GM18519 (cell line): ENCODE measurements at regions not wholly inside any gene's neighbourhood (a gene's known extent, or its start where the extent isn't known, plus 50 kb on each side); places are given as distances from the start of the nearest gene placed in this dataset.
A peak's percentile ranks its signal among the peaks of the same experiment; 100 is the strongest.

Experiments
- ATAC-seq: cut with Tn5 transposase; IDR thresholded peaks from one replicate; pipeline ENCODE4 v1.9.1; 2021; ENCODE audit warnings: mild to moderate bottlenecking, moderate library complexity; ENCODE audit not compliant: unreplicated experiment, low FRiP score

- ATAC-seq = no peak
These were observed 662.8 kb downstream of the PTPRC start for GRCh38 chr1:199301472-199302217.

- ATAC-seq = no peak
These were observed 663.7 kb downstream of the PTPRC start for GRCh38 chr1:199302554-199302953.

DNA sequence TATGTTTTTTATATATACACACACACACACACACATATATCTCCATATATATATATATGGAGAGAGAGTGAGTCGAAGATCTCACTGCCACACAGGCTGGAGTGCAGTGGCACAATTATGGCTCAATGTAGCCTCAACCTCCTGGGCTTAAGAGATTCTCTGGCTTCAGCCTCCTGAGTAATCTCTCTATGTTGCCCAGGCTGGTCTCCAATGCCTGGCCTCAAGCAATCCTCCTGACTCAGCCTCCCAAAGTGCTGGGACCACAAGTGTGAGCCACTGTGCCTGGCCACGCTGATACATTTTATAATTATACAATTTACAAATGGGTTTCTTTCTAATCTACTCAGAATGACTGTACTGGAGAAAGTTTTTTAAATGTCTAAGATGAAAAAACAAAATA, 664.2 kb downstream of the PTPRC start:
- ATAC-seq = no peak

DNA sequence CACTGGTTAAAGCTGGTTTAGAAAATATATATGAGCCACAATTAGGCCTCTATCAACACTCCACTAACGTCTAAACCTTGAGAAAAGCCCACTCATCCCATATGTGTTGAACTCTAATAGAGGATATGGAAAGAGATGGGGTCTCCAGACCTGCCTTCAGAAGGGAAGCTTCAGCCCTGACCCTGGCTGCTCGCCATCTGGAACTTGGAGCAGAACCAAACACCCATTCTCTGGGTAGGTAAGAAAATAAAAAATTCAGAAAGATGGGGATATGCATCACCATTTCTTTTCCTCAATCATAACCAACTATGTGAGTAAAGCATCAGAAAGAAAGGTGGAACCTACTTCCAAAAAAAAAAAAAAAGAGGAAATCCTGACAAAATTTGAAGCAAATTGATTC, 666.2 kb downstream of the PTPRC start:
- ATAC-seq = no peak

- no peak for ATAC-seq
These were observed 668.8 kb downstream of the PTPRC start for GRCh38 chr1:199307496-199308264.

DNA sequence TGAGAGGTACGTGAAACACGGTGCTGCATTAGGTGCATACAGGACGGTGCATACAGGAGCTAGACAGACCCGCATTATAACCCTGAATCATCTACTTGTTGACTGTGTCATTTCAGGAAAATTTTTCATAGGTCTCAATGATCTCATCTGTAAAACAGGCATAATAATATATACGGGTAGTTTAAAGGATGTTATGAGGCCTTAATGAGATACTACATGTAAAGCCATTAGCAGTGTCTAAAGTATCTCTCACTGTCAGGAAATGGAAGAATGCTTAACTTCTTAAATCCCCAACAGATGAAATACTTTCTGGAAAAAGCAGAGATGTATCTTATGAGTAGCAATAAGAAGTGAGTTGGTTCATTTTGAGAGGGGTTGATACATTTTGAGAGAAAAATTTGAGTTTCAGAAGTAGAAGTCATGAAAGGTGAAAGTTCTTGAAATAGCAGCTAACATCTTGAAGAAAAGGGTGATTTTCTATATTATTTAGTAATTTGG, 669.6 kb downstream of the PTPRC start:
- peak; percentile 47 for ATAC-seq

DNA sequence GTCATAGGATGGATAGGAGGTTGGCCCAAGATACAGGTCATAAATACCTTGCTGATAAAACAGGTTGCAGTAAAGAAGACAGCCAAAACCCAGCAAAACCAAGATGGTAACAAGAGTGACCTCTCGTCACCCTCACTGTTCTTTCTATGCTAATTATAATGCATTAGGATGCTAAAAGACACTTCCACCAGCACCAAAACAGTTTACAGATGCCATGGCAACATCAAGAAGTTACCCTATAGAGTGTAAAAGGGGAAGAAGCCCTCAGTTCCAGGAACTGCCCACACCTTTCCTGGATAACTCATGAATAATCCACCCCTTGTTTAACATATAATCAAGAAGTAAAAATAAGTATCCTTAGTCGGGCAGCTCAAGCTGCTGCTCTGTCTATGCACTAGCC, 671.9 kb downstream of the PTPRC start:
- no peak for ATAC-seq

DNA sequence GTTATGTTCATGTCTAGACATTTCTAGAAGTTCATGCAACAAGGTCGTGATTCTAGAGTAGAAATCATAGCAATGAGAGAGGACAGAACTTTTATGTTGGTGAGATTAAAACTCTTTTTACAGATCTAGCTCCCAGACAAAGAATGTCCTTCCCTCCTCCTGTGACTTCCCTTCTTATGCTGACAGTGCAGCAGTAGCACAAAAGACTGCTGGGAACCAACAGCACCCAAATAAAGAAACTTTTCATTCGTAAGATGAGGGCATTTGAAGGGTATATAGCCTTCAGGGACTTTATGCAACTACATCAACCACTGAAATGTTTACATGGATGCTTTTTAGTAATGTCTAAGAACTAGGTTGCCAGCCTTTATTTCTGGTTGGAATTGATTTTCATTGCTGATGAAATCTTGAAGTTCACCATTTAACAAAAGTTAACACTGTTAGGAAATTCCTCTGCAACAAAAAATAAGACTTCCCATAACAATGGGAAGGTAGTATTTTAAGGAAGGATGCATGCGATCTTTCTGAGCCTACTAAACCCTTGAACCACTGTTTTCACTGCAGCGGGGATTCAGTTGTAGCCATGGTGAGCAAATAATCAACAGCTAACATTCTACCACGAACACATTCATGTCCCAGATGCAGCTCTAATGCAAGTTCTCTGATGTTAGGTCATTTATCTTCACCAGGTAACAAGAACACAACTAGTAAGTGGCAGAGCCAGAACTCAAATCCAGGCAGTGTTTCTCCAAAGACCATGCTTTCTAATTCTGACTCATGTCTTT, 672.8 kb downstream of the PTPRC start:
- no peak for ATAC-seq

DNA sequence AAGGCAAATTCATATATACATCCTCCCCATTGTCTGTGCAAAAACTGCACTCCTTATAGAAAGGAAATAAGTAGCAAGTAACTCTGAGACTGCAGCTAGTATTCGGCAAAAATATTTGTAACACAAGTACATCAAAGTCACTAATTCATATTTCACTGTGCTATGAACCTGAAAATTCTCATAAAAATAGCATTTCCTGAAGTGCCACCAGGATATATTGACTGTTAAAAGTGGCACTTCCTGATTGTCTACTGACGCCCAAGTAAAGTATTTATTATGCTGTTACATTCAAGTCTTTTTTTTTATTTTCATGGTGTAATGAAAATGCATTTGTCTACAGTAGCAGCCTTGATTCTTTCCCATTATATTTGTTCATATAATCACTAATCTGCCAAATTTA, 673.8 kb downstream of the PTPRC start:
- ATAC-seq = no peak

GRCh38 chr1:199313444-199313843, 674.6 kb downstream of the PTPRC start:
- no peak for ATAC-seq

DNA sequence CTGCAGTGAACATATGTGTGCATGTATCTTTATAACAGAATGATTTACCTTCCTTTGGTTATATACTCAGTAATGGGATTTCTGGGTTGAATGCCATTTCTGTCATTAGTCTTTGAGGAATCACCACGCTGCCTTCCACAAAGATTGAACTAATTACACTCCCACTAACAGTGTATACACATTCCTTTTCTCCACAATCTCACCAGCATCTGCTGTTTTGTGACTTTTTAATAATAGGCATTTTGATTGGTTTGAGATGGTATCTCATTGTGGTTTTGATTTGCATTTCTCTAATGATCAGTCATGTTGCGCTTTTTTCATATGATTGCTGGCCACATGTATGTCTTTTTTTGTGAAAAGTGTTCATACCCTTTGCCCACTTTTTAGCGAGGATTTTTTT, 680.5 kb downstream of the PTPRC start:
- ATAC-seq = no peak

GRCh38 chr1:199322278-199322677, 683.4 kb downstream of the PTPRC start:
- ATAC-seq = no peak

DNA sequence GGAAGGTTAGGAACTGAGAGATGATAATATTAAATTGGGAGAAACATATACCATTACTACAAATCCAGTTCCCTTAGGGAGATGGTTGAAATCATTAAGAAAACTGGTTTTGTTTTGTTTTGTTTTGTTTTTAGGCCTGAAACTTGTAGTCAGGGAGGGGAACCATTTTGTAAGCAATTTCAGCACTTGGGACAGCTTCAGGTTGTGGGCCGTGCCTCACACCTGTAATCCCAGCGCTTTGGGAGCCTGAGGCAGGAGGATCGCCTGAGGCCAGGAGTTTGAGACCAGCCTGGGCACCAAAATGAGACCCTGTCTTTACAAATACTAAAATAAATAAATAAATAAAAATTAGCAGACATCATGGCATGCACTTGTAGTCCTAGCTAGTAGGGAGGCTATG, 694.3 kb upstream of the NR5A2 start:
- ATAC-seq = no peak

GRCh38 chr1:199335496-199335895, 692.0 kb upstream of the NR5A2 start:
- no peak for ATAC-seq

DNA sequence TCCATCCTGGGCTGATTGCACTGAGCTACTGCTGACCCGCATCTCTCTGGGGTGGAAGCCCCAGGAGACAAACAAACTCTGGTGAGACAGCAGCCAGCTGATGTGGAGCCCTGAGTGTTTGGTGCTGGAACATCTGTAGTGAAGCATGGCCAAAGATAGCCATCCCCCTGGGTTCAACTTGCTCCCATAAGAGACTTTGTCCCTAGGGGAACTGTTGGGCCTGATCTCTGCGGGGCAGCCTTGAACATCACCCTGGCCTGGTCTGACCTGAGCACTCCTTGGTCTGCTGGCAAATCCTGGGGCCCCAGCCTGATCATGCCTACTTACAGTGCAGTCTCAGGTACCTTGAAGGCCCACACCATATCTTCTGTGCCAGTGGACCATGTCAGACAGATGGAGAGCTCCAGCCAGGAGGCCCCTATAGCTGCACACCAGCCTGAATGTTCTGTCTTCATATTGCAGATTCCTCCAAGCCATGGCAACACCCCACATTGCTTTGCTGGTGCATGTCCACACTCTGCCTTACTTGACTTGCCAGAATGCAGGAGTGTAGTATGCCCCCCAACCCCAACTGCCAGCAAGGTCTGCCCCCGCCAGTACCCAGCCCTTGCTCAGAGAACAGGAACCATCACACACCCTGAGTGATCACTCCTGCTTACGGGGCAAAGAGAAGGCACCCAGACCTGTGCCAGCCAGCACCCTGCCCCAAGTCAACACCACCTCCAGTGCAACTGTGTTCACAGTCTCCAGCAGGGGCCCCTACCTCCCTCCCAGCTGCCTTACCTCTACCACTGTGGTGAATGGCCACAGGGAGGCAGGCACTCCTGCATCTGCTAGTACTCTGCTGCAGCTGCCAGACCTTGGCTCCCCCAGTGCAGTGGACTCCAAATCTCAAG, 690.5 kb upstream of the NR5A2 start:
- no peak for ATAC-seq

DNA sequence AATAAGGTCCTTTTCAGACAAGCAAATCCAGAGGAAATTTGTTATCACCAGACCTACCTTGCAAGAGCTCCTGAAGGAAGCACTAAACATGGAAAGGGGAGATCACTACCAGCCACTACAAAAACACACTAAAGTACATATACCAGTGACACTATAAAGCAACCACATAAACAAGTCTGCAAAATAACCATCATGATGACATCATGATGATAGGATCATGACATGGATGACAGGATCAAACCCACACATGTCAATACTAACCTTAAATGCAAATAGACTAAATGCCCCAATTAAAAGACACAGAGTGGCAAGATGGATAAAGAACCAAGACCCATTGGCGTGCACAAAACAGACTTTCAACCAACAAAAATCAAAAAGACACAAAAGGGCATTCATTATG, 688.8 kb upstream of the NR5A2 start:
- ATAC-seq = no peak

DNA sequence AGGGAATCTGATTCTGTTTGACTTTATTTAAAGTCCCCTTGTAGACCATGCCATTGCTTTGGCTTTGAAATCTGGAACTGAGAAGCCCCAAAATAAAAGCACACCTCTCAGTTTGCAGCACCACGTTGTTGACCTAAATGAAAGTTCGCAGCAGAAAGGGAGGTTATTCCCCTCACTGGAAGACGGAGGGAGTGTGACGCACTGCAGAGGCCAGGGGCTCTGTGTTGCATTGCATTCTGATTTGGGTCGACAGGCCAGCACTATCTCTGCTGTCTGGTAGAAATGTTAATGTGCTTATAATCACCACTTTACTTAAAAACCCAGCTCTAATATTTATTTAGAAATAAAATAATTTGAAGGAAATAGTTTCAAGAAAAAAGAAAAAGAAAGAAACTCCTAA, 675.2 kb upstream of the NR5A2 start:
- no peak for ATAC-seq

DNA sequence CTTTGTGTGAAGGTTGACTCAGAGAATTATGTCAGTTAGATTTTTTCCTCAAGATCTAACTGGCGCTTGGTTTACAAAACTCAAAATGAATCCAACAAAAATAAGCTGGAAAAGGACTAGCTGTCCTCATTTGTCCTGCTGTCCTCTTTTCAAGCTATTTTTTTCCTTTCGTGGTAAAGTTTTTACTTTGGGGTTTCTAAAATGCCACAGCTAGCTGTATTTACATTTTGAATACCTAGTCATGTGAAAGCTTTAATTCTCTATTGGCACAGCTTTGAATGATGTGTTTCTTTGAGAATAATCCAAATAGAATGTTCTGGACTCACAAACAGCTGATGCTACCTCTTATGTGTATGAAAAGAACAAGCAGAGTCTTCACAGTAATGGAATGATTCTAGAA, 673.6 kb upstream of the NR5A2 start:
- no peak for ATAC-seq

GRCh38 chr1:199356561-199356960, 670.9 kb upstream of the NR5A2 start:
- ATAC-seq = no peak

GRCh38 chr1:199357599-199357998, 669.9 kb upstream of the NR5A2 start:
- ATAC-seq = no peak
